HG02938 (cell line): ENCODE measurements at regions not wholly inside any gene's neighbourhood (a gene's known extent, or its start where the extent isn't known, plus 50 kb on each side); places are given as distances from the start of the nearest gene placed in this dataset.
"Not testable (repeated sequence)": the region's sequence is repeated elsewhere in the genome, so short reads cannot be mapped to it uniquely, and the experiment has no call there.

Experiments used
- ATAC-seq: cut with Tn5 transposase; IDR thresholded peaks from one replicate; pipeline ENCODE4 v1.9.1; 2021; ENCODE audit warnings: mild to moderate bottlenecking, moderate library complexity; ENCODE audit not compliant: unreplicated experiment

DNA sequence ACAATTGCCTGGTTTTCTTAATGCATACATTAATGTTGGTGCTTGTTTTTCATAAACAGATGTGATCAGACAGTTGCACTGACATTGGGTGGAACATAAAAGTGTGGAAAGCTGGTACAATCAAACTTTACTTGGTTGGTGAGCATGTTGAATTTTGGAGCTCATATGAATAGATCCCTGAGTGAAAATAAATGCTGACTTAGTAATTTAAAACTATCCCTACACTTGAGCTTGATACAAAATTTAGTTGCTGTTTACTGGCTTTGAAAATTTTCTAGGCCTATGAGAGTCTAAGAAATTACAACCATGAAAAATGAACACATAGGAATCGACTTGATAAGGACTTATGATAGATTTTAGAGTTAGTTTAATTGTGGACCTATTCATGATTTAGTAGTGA, 551.8 kb upstream of the PABPC4L start:
- ATAC-seq = no peak

DNA sequence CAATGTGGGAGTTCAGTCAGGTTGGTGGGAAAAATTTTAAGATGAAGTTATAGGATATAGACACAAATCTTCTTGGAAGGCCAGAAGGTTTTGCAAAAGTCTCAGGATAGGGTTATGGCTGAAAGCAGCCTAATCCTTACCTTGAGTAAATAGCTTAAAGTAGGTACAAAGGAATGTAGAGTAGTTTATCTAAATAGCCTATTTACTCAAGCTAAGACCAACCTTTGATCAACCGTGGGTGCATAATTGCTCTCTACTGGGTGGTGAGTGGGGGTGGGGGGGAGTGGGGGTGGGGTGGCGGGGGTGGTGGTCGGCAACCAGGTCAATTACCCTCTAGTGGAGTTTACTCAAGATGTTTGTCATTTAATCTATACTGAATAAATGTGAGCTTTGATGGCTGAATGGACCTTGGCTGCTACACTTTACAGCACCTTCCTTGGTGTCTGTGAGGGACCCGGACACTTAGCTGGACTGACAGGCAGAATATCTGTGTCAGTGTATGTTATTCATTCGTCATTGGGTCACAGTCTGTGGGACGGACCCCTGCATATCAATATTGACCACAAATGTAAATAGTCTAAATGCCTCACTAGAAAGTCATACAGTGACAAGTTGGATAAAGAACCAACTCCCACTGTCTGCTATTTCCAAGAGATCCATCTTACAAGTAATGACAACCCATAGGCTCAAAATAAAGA, 545.7 kb upstream of the PABPC4L start:
- no peak for ATAC-seq

DNA sequence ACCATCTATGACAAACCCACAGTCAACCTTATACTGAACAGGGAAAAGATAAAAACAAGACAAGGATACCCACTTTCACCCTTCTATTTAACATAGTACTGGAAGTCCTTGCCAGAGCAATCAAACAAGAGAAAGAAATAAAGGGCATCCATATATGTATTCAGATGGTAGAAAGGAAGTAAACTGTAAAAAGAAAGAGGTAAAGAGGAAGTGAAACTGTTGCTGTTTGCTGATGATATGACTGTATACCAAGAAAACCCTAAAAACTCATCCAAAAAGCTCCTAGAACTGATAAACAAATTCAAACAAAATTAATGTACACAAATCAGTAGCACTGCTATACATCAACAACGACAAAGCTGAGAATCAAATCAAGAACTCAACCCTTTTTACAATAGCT, 538.7 kb upstream of the PABPC4L start:
- peak; percentile 47 for ATAC-seq

DNA sequence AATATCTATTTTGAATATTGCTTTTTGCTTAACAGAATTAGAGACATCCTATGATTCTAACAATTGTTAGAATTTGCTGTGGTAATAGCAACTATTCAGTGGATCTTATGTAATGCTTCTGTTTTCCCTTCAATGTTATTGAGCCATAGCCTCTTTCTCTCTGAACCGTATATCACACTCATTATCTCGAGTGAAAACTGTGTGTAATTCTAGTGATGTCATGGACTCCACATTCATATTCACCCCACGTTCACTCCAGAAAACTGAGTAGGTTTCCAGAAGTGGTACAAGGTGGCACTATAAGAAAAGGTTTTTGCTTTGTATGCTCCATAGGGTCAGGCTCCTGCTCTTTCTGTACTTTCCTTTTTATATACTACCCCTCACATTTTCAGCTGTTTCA, 534.3 kb upstream of the PABPC4L start:
- ATAC-seq = no peak

DNA sequence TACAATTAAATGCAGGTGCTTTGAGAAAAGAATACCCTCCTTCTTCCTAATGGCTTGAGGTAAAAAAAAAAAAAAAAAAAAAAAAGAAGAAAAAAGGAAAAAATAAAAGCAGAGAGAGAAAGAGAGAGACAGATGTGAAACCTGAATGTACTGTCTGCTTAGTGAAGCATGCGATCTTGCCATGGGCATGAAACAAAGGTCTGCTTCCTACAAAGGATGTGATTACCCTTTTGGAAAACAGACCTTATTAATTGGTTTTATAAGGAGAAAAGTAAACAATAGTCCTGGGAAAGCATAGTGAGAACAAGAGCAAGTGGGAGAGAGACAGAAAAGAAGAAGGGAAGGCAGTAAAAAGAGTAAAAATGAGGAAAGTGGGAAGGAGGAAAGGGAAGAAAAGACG, 526.1 kb upstream of the PABPC4L start:
- ATAC-seq = no peak

DNA sequence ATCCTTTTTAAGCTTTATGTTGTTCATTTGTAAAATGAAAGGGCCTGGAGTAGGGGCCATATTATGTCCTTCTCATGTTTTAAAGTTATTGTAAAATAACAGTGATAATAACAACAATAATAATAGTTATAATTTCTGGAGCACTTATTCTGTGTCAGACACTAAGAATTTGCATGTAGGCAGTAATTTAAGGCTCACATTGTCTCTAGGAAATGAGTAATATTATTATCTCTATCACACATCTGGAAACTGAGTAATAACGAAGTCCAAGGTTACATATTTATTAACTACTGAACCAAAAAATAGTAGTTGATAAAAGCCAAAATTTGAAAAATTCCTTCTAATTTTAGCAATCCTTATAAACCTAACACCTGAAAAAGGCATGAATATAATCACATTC, 520.7 kb upstream of the PABPC4L start:
- ATAC-seq = no peak

DNA sequence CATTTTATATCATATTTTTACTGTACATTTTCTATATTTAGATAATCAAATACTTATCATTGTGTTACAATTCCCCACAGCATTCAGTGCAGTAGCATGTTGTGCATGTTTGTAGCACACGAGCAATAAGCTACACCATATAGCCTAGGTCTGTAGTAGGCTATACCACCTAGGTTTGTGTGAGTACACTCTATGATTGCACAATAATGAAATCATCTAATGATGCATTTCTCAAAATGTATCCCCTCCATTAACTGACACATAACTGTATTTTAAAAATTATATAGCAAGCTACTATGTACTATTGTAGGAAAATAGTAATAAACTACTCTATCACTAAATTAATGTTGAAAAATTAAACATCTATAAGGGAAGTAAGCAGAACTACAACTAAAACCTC, 518.4 kb upstream of the PABPC4L start:
- ATAC-seq = no peak

DNA sequence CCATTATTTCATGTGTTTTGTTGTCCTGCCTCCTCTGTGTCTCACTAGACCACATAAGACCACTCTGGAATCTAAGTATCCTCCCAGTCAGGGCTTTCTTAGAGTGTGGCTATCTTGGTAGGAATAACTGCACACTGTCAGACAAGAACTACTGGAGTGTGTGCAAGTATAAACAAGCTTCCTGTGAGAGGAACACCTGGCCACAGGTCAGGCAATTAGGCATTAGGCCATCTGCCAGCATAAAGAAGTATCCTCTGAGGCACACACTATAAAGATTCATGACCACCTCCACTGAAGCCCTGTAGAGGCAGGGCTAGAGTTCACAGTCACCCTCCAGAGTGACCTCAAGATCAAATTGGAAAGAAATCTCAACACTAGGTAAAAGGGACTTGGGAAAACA, 507.0 kb upstream of the PABPC4L start:
- no peak for ATAC-seq

DNA sequence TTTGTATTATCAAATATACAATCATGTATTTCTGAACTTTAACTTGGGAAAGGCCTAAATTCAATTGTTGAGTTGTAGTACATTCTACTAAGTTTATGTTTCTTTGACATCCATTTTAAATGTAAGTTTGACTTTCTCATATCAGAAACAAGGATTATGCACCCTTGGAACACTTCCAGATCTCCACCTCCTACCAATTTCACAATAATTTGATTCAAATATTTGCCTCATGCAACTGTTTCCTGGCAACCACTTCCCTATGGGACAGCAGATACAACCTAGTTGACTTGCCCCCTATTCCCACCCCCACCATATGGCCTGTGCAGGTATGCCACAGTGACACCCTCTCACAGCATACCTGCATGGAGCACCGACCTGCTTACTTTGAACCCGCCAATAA, 506.4 kb upstream of the PABPC4L start:
- ATAC-seq = no peak

DNA sequence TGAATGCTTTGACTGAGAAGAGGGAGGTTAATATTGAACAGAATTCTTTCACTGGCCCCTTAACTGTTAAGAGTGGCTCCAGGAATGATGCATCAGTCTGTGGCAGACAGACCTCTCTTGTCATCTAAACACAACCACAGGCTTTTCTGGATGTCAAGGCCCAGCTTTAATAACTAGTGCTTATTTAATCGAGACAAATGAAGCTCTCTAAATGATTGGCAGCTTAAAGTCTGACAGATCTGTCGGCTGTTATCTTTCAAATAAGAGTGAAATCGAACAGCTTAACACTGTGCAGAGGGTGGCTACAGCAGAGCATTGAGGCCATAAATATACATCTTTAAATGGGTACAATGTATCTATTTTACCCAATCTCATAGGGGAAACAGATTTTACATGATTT, 500.8 kb upstream of the PABPC4L start:
- ATAC-seq = no peak

DNA sequence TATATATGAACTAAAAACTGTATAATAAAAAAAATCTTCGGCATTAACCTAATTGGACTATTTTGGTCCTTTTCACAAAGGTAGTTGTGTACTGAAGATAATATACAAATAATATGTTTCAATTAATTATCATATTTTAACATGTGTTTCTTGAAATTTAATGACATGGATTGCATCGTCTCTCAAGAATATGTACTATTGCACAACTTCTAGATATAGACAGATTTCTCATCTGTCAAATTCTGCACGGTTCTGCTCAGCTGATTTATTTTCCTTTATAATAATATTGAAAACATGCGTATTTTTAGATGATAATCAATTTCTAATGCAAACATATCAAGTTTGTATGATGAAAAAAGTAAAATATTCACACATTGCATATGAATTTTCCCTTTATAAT, 498.7 kb upstream of the PABPC4L start:
- no peak for ATAC-seq

DNA sequence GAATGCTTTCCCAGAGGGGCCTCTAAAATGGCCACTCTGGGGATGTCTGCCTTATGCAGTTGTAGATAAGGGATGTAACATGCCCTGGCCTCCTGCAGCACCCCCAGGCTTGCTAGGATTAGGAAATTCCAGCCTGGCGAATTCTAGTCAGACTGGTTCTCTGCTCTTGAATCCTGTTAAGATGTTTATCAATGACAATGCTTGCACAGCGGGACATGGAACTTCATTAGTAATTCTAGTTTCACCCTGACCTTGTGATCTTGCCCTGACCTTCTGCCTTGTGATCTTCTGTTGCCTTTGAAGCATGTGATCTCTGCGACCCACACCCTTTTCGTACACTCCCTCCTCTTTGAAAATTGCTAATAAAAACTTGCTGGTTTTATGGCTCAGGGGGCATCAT, 497.2 kb upstream of the PABPC4L start:
- not testable (repeated sequence) for ATAC-seq

DNA sequence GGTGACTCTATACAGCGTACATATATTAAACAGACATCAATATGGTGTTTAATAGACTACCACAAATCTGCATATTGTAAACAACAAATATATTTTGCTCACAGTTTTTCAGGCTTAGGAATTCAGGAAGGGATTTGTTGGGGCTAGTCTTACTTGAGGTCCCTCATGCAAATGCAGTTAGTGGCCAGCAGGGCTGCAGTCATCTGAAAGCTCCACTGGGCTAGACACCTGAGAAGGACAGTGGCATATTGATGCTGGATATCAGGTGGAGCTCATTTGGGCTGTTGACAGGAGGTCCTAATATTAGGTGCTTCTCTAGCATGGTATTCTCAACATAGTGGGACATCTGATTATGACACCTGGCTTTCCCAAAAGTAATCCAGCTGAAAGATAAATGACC, 493.8 kb upstream of the PABPC4L start:
- no peak for ATAC-seq

DNA sequence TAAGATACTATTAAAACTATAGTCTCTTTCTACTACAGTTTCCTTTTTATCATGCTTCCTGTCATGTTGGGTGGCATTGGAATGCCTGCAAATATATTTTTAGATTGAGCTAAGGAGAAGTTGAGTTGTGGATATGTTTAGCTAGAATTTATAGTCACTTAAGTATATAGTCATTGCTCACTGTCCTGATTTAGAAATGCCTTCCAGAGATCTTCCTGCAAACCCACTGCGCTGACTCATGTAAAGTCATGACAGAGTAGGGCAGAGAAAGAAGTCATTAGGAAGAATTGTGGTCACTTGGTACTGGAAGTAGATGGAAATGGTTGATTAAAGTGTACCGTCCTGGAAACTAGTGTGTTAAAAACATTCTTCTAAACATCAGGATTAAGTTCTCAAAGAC, 490.3 kb upstream of the PABPC4L start:
- no peak for ATAC-seq

DNA sequence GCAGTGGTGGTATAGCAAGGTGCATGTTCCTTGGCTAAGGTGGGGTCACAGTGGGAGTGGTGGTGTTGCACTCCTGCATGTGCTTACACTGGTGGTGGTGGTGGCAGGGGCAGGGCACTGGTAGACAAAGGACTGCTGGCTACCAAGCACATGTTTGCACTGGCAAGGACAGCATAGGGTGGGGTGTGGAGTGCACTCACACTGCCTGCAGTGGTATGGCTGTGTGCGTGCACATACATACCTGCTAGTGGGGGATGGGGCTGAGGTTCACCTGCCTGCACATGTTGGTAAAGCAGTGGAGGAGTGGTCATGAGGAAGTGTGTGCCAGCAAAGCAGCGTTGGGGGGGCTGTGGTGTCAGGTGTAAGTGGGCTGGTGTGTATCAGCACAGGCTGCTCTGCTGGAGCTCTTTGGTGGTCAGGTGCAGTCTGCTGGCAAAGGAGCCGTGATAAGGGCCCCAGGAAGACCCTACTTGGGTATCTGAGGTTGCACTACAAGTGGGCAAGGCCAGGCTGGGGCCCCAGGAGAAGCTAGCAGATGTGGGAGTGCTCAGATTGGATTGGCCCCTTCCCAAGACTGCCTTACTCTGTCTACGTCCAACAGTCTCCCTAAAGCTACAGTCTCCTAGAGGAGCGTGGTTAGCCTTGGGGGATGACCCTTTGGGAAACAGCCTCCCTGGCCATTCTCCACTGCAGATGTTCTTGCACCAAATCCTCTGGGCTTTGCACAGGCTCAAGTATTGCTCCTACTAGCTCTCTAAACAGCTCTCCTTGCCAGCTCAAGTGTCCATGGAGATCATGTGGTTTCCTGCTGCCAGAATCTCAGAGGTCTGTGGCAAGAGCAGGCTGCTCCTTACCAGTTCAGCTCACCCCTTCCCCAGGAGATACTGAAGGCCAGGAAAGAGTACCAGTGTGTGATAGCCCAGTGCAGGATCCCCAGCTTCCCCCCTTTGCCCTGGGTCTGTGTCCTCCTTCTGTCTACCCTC, 486.3 kb upstream of the PABPC4L start:
- ATAC-seq = no peak

DNA sequence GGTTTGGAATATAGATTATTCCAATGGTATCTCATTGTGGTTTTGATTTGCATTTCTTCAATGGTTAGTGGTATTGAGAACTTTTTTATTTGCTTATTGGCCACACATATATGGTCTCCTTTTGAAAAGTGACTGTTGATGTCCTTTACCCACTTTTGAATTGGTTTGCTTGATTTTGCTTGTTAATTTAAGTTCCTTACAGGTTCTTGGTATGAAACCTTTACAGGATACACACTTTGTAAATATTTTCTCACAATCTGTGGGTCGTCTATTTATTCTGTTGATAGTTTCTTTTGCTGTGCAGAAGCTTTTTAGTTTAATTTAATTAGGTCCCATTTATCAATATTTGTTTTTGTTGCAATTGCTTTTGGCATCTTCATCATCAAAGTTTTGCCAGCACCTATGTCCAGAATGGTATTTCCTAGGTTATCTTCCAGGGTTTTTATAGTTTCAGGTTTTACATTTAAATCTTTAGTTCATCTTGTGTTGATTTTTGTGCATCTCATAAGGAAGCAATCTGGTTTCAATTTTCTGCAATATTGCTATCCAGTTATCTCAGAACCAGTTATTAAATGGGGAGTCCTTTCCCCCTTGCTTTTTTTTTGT, 475.7 kb upstream of the PABPC4L start:
- no peak for ATAC-seq

DNA sequence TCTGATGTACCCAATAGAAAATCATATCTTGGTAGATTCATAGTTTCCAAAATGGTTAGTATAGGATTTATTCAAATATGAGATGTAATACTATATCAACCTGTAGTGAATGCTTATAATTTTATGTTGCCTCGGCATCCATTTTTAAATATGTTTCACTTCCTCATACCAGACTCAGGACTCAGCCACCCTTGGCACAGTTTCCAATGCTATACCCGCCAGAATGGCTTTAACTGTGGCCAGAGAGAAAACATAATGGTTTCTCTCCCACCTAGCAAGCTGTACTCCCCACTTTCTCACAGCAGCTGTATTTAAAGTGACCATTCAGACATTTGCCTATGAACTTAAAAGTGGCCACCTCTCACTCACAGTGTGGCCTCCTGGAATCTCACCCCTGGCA, 466.6 kb upstream of the PABPC4L start:
- ATAC-seq = no peak

DNA sequence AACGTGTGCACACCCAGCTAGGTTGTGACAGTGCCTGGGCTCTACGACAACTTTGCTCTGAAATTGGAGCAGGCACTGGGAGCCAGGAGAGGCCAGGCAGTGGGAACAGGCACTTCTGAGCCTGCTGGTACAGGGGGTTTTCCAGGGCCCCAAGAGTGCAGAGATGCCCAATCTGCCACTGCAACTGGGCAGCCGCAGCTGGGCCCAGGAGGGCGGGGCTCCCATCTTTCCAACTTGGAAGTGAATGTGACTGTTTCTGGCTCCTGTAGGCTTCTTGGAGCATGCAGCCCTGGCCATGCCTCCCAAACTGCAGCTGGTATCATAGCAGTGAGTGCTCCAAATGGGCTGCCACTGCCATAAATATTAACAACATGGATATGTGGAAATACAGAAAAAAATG, 465.1 kb upstream of the PABPC4L start:
- ATAC-seq = no peak

DNA sequence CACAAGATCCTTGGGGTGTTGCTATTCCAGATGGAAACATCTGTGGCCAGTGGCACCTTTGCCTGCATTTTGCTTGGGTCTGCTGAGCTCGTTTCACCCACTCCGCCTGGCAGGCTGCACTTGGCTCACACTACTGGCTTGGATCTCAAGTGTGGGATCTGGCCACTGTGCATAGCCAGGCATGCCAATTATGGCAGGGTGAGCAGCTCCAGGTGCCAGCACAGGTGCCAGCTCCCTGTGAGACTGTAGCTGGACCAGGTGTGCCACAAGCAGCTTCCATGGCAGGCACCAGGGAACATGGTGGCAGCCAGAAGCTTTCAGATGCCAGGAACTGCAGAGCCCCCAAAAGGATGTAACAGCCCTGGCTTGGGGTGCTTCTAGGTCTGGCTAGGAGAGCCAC, 463.8 kb upstream of the PABPC4L start:
- ATAC-seq = no peak

DNA sequence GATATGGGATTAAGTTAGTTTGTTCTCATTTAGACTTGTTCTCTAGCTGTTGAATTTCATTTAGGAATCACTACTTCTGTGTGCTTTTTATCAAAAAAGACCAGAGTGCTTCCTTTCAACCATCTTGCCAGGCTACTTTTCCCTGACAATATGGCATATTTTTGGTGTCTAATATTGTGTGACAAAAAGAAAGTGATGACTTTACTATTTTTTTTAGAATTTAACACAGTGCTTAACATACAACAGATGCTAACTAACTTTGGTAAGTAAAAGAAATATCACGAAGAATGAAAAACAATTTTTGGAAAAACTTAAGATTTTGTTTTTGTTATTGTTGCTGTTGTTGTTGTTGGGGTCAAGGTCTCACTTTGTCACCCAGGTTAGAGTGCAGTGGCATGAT, 462.2 kb upstream of the PABPC4L start:
- no peak for ATAC-seq

DNA sequence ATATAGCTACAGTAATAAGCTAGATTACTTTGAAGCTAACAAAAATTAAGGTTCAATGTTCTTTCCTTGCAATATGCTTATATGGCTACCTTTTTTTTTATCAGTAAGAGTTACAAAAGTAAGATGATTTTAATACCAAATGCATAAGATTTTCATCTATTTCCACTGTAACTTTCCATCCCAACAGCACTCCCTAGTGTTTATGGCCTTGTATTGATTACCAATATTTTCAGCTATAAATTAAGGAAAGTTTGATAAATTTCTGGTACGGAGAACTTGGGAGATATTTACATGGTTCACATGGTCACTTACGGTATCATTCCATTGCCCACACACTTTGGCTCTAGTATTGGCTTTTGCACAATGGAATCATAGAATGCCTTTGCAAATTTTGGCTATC, 448.9 kb upstream of the PABPC4L start:
- no peak for ATAC-seq

DNA sequence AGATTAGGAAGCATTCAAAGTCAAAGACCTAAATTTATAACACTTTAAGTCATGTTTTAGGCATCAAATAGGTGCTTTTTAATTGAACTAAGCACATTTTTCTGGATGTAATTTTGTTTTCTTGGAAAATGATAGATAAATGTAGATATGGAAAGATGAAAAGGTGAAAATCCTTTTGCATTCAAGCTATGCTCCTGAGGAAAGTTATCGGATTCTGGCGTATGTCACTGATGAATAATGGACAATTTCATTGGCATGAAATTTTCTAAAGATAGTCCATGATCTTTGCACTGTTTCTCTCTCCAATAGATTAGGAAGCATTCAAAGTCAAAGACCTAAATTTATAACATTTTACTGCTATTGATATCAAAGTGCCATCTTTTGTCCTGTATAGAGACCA, 444.2 kb upstream of the PABPC4L start:
- ATAC-seq = no peak
